ENCODE measurements at regions not wholly inside any gene's neighbourhood (a gene's known extent, or its start where the extent isn't known, plus 50 kb on each side); places are given as distances from the start of the nearest gene placed in this dataset.
A peak's percentile ranks its signal among the peaks of the same experiment; 100 is the strongest.
"Not testable (repeated sequence)": the region's sequence is repeated elsewhere in the genome, so short reads cannot be mapped to it uniquely, and the experiment has no call there.

GRCh38 chr17:30731210-30732132, 93.0 kb downstream of the CRLF3 start:
- not testable (repeated sequence) for H3K4me1 ChIP-seq (ENCODE audit: control insufficient read depth in 2 of 2, insufficient read depth in 2 of 2, low read length in 2 of 2); H3K9me3 ChIP-seq (ENCODE audit: control insufficient read depth in 2 of 2, insufficient read depth in 1 of 2, low read length in 1 of 2); H3K27me3 ChIP-seq (ENCODE audit: control insufficient read depth in 2 of 2, insufficient read depth in 1 of 2, low read length in 1 of 2); H3K36me3 ChIP-seq (ENCODE audit: control insufficient read depth in 2 of 2, insufficient read depth in 2 of 2, low read length in 1 of 2)
- Histone ChIP-seq H3K4me3 (ENCODE audit: low read length in 2 of 2) (peak overlapping the region; percentile 54 to 78), H3K27ac (ENCODE audit: low read depth in 1 of 2, low read length in 1 of 2) (peak overlapping the region; percentile 92 to 97)
- under 1% methylated on average over 87 of the region's 87 CpGs for WGBS
- peak in 8 of 9 donors; percentile 55 to 91 (median 81) for DNase-seq (ENCODE audit: low read depth in 6 of 9, low spot score in 9 of 9)

GRCh38 chr17:30730837-30731209, 93.7 kb downstream of the CRLF3 start:
- Histone ChIP-seq H3K4me3 (ENCODE audit: low read length in 2 of 2) (peak overlapping the region; percentile 50 to 54), H3K27ac (ENCODE audit: low read depth in 1 of 2, low read length in 1 of 2) (peak overlapping the region in 1 of 2 donors; percentile 70)
- DNase-seq (ENCODE audit: low read depth in 6 of 9, low spot score in 9 of 9); H3K9me3 ChIP-seq (ENCODE audit: control insufficient read depth in 2 of 2, insufficient read depth in 1 of 2, low read length in 1 of 2); H3K27me3 ChIP-seq (ENCODE audit: control insufficient read depth in 2 of 2, insufficient read depth in 1 of 2, low read length in 1 of 2); H3K4me1 ChIP-seq (ENCODE audit: control insufficient read depth in 2 of 2, insufficient read depth in 2 of 2, low read length in 2 of 2); H3K36me3 ChIP-seq (ENCODE audit: control insufficient read depth in 2 of 2, insufficient read depth in 2 of 2, low read length in 1 of 2): not testable (repeated sequence)
- 62% methylated on average over 17 of the region's 17 CpGs for WGBS

- H3K9me3 ChIP-seq (ENCODE audit: control insufficient read depth in 2 of 2, insufficient read depth in 1 of 2, low read length in 1 of 2); H3K27me3 ChIP-seq (ENCODE audit: control insufficient read depth in 2 of 2, insufficient read depth in 1 of 2, low read length in 1 of 2); H3K27ac ChIP-seq (ENCODE audit: low read depth in 1 of 2, low read length in 1 of 2); H3K36me3 ChIP-seq (ENCODE audit: control insufficient read depth in 2 of 2, insufficient read depth in 2 of 2, low read length in 1 of 2); H3K4me1 ChIP-seq (ENCODE audit: control insufficient read depth in 2 of 2, insufficient read depth in 2 of 2, low read length in 2 of 2); DNase-seq (ENCODE audit: low read depth in 6 of 9, low spot score in 9 of 9); H3K4me3 ChIP-seq (ENCODE audit: low read length in 2 of 2): not testable (repeated sequence)
- 98% methylated on average over 8 of the region's 8 CpGs for WGBS
Observed at GRCh38 chr17:30730171-30730836, 94.2 kb downstream of the CRLF3 start.

- H3K36me3 ChIP-seq (ENCODE audit: control insufficient read depth in 2 of 2, insufficient read depth in 2 of 2, low read length in 1 of 2); H3K4me1 ChIP-seq (ENCODE audit: control insufficient read depth in 2 of 2, insufficient read depth in 2 of 2, low read length in 2 of 2); H3K27me3 ChIP-seq (ENCODE audit: control insufficient read depth in 2 of 2, insufficient read depth in 1 of 2, low read length in 1 of 2); H3K4me3 ChIP-seq (ENCODE audit: low read length in 2 of 2); DNase-seq (ENCODE audit: low read depth in 6 of 9, low spot score in 9 of 9); H3K27ac ChIP-seq (ENCODE audit: low read depth in 1 of 2, low read length in 1 of 2); H3K9me3 ChIP-seq (ENCODE audit: control insufficient read depth in 2 of 2, insufficient read depth in 1 of 2, low read length in 1 of 2): not testable (repeated sequence)
- WGBS = 98% methylated on average over 14 of the region's 14 CpGs
Observed at GRCh38 chr17:30729471-30730170, 94.9 kb downstream of the CRLF3 start.

GRCh38 chr17:30727517-30727916, 97.0 kb downstream of the CRLF3 start:
- H3K9me3 ChIP-seq (ENCODE audit: control insufficient read depth in 2 of 2, insufficient read depth in 1 of 2, low read length in 1 of 2); H3K4me3 ChIP-seq (ENCODE audit: low read length in 2 of 2); DNase-seq (ENCODE audit: low read depth in 6 of 9, low spot score in 9 of 9); H3K27me3 ChIP-seq (ENCODE audit: control insufficient read depth in 2 of 2, insufficient read depth in 1 of 2, low read length in 1 of 2); H3K27ac ChIP-seq (ENCODE audit: low read depth in 1 of 2, low read length in 1 of 2); H3K36me3 ChIP-seq (ENCODE audit: control insufficient read depth in 2 of 2, insufficient read depth in 2 of 2, low read length in 1 of 2); H3K4me1 ChIP-seq (ENCODE audit: control insufficient read depth in 2 of 2, insufficient read depth in 2 of 2, low read length in 2 of 2): not testable (repeated sequence)
- 95% methylated on average over 8 of the region's 8 CpGs for WGBS

- not testable (repeated sequence) for DNase-seq (ENCODE audit: low read depth in 6 of 9, low spot score in 9 of 9); H3K4me1 ChIP-seq (ENCODE audit: control insufficient read depth in 2 of 2, insufficient read depth in 2 of 2, low read length in 2 of 2)
- 97% methylated on average over 12 of the region's 12 CpGs for WGBS
Observed at GRCh38 chr17:30726734-30727133, 97.8 kb downstream of the CRLF3 start.

GRCh38 chr17:30726310-30726709, 98.2 kb downstream of the CRLF3 start:
- 98% methylated on average over 9 of the region's 9 CpGs for WGBS
- not testable (repeated sequence) for H3K36me3 ChIP-seq (ENCODE audit: control insufficient read depth in 2 of 2, insufficient read depth in 2 of 2, low read length in 1 of 2); H3K27me3 ChIP-seq (ENCODE audit: control insufficient read depth in 2 of 2, insufficient read depth in 1 of 2, low read length in 1 of 2); H3K4me3 ChIP-seq (ENCODE audit: low read length in 2 of 2); DNase-seq (ENCODE audit: low read depth in 6 of 9, low spot score in 9 of 9); H3K4me1 ChIP-seq (ENCODE audit: control insufficient read depth in 2 of 2, insufficient read depth in 2 of 2, low read length in 2 of 2); H3K27ac ChIP-seq (ENCODE audit: low read depth in 1 of 2, low read length in 1 of 2); H3K9me3 ChIP-seq (ENCODE audit: control insufficient read depth in 2 of 2, insufficient read depth in 1 of 2, low read length in 1 of 2)

More at GRCh38 chr17:30726734-30727133, 97.8 kb downstream of the CRLF3 start:
- not testable (repeated sequence) for H3K27me3 ChIP-seq (ENCODE audit: control insufficient read depth in 2 of 2, insufficient read depth in 1 of 2, low read length in 1 of 2); H3K9me3 ChIP-seq (ENCODE audit: control insufficient read depth in 2 of 2, insufficient read depth in 1 of 2, low read length in 1 of 2); H3K4me3 ChIP-seq (ENCODE audit: low read length in 2 of 2); H3K27ac ChIP-seq (ENCODE audit: low read depth in 1 of 2, low read length in 1 of 2); H3K36me3 ChIP-seq (ENCODE audit: control insufficient read depth in 2 of 2, insufficient read depth in 2 of 2, low read length in 1 of 2)

- not testable (repeated sequence) for H3K4me1 ChIP-seq (ENCODE audit: control insufficient read depth in 2 of 2, insufficient read depth in 2 of 2, low read length in 2 of 2); DNase-seq (ENCODE audit: low read depth in 6 of 9, low spot score in 9 of 9); H3K4me3 ChIP-seq (ENCODE audit: low read length in 2 of 2); H3K36me3 ChIP-seq (ENCODE audit: control insufficient read depth in 2 of 2, insufficient read depth in 2 of 2, low read length in 1 of 2); H3K27me3 ChIP-seq (ENCODE audit: control insufficient read depth in 2 of 2, insufficient read depth in 1 of 2, low read length in 1 of 2); H3K9me3 ChIP-seq (ENCODE audit: control insufficient read depth in 2 of 2, insufficient read depth in 1 of 2, low read length in 1 of 2); H3K27ac ChIP-seq (ENCODE audit: low read depth in 1 of 2, low read length in 1 of 2)
- 83% methylated on average over 11 of the region's 11 CpGs for WGBS
Observed at GRCh38 chr17:30724034-30724650, 100.3 kb downstream of the CRLF3 start.
